HL-60 (cell line): ENCODE measurements at regions not wholly inside any gene's neighbourhood (a gene's known extent, or its start where the extent isn't known, plus 50 kb on each side); places are given as distances from the start of the nearest gene placed in this dataset.

ENCODE experiments used
- DNase-seq, 2 experiments: peaks; one replicate each; pipeline ENCODE4 v3.0.0-alpha.2; 2010 to 2020; ENCODE audit warnings: low read depth in 1 of 2, low spot score in 1 of 2
- H3K27ac ChIP-seq: fragments of 250-450 bp; sonication (Bioruptor Pico); replicated peaks from 2 replicates; pipeline ENCODE4 v1.5.1; 2020; ENCODE audit warnings: mild to moderate bottlenecking, moderate library complexity
- H3K27me3 ChIP-seq: fragments of 250-450 bp; sonication (Bioruptor Pico); 2 replicates; pipeline ENCODE4 v1.5.1; 2021; ENCODE audit warnings: mild to moderate bottlenecking, moderate library complexity; ENCODE audit not compliant: insufficient read depth, poor library complexity, severe bottlenecking
- H3K4me3 ChIP-seq: replicated peaks from 2 replicates; pipeline ENCODE4 v1.5.1; 2011; ENCODE audit warnings: mild to moderate bottlenecking, control low read depth, low read length; ENCODE audit not compliant: insufficient read depth
- GABPA ChIP-seq: IDR thresholded peaks from 2 replicates; pipeline ENCODE4 v1.6.1; 2012; ENCODE audit warnings: low read depth
- POLR2AphosphoS5 ChIP-seq: IDR thresholded peaks from 2 replicates; pipeline ENCODE4 v1.6.1; 2012; ENCODE audit warnings: low read depth
- SPI1 ChIP-seq: IDR thresholded peaks from 2 replicates; pipeline ENCODE4 v1.6.1; 2012; ENCODE audit warnings: low read depth, mild to moderate bottlenecking, borderline replicate concordance
- TF ChIP-seq, protein P1 (sequence below): IDR thresholded peaks from one replicate; pipeline ENCODE4 v1.5.1; 2011; ENCODE audit warnings: low read length, control low read depth, inconsistent platforms; ENCODE audit not compliant: insufficient read depth
- TF ChIP-seq, protein P2 (sequence below): IDR thresholded peaks from 2 replicates; pipeline ENCODE4 v1.6.1; 2012; ENCODE audit warnings: low read depth; ENCODE audit not compliant: insufficient replicate concordance

GRCh38 chr12:4044736-4045730 is 171.8 kb upstream of the PARP11 start:
- H3K4me3 ChIP-seq: no peak overlapping the region
- TF ChIP-seq SPI1 (no peak), GABPA (no peak), POLR2AphosphoS5 (no peak)
- TF ChIP-seq, protein P1, sequence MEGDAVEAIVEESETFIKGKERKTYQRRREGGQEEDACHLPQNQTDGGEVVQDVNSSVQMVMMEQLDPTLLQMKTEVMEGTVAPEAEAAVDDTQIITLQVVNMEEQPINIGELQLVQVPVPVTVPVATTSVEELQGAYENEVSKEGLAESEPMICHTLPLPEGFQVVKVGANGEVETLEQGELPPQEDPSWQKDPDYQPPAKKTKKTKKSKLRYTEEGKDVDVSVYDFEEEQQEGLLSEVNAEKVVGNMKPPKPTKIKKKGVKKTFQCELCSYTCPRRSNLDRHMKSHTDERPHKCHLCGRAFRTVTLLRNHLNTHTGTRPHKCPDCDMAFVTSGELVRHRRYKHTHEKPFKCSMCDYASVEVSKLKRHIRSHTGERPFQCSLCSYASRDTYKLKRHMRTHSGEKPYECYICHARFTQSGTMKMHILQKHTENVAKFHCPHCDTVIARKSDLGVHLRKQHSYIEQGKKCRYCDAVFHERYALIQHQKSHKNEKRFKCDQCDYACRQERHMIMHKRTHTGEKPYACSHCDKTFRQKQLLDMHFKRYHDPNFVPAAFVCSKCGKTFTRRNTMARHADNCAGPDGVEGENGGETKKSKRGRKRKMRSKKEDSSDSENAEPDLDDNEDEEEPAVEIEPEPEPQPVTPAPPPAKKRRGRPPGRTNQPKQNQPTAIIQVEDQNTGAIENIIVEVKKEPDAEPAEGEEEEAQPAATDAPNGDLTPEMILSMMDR: no peak
- TF ChIP-seq, protein P2, sequence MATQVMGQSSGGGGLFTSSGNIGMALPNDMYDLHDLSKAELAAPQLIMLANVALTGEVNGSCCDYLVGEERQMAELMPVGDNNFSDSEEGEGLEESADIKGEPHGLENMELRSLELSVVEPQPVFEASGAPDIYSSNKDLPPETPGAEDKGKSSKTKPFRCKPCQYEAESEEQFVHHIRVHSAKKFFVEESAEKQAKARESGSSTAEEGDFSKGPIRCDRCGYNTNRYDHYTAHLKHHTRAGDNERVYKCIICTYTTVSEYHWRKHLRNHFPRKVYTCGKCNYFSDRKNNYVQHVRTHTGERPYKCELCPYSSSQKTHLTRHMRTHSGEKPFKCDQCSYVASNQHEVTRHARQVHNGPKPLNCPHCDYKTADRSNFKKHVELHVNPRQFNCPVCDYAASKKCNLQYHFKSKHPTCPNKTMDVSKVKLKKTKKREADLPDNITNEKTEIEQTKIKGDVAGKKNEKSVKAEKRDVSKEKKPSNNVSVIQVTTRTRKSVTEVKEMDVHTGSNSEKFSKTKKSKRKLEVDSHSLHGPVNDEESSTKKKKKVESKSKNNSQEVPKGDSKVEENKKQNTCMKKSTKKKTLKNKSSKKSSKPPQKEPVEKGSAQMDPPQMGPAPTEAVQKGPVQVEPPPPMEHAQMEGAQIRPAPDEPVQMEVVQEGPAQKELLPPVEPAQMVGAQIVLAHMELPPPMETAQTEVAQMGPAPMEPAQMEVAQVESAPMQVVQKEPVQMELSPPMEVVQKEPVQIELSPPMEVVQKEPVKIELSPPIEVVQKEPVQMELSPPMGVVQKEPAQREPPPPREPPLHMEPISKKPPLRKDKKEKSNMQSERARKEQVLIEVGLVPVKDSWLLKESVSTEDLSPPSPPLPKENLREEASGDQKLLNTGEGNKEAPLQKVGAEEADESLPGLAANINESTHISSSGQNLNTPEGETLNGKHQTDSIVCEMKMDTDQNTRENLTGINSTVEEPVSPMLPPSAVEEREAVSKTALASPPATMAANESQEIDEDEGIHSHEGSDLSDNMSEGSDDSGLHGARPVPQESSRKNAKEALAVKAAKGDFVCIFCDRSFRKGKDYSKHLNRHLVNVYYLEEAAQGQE: no peak
- no peak overlapping the region for H3K27ac ChIP-seq
- peaks cover 19% of the 10 kb centered on the region for H3K27me3 ChIP-seq
- no peak for DNase-seq

- no peak for TF ChIP-seq SPI1
- TF ChIP-seq GABPA: no peak
- TF ChIP-seq, protein P1: no peak
- Histone ChIP-seq H3K27me3 (peaks cover 18% of the 10 kb centered on the region), H3K4me3 (no peak overlapping the region), H3K27ac (no peak overlapping the region)
- DNase-seq: no peak
Measured at GRCh38 chr12:4044101-4044500, 170.9 kb upstream of the PARP11 start.

DNA sequence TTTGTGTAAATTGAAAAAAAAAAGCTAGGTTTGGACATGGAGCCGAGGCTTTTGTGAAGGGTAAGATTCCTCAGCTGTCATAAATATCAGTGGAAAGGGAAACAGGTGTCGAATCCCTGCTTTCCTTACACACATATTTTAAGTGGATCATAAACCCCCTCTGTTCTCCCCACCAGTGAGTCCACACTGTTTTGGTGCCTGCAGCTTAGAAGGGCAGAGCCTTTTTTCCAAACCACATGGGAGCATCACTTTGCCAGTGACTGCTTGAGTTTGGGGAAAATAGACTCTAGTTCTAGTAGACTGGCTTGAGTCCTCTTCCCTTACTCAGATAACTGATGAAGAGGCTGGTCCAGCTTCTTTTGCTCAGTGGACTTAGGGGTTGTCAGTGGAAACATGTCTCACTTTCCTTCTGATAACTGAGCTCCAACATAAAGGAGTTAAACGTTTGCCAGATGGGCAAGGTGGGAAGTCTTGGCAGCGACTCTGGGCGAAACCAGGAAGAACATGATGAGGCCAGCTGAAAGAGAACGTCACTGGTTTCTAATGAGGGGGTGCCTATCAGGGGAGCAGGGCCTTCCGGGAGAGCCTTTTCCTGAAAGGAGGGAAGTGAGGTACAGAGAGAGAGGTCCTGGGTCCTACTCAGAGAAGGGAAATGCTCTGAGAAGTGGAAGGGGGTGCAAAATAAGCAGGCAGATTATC is 168.1 kb upstream of the PARP11 start:
- DNase-seq: no peak
- peaks cover 5% of the 10 kb centered on the region for H3K27me3 ChIP-seq

More for the DNA sequence above, 168.1 kb upstream of the PARP11 start:
- no peak overlapping the region for H3K4me3 ChIP-seq
- H3K27ac ChIP-seq: no peak overlapping the region
- TF ChIP-seq POLR2AphosphoS5 (no peak), SPI1 (no peak), GABPA (no peak)
- TF ChIP-seq, protein P2: no peak
- TF ChIP-seq, protein P1: no peak
